HS-27A (cell line): ENCODE measurements at regions not wholly inside any gene's neighbourhood (a gene's known extent, or its start where the extent isn't known, plus 50 kb on each side); places are given as distances from the start of the nearest gene placed in this dataset.
A peak's percentile ranks its signal among the peaks of the same experiment; 100 is the strongest.
"Not testable (repeated sequence)": the region's sequence is repeated elsewhere in the genome, so short reads cannot be mapped to it uniquely, and the experiment has no call there.

Experiments
- DNase-seq: peaks from one replicate; pipeline ENCODE4 v3.0.0-alpha.2; 2012; ENCODE audit warnings: low read depth, missing footprints

- DNase-seq: peak; percentile 39
Observed at GRCh38 chr2:184339966-184340365, 258.4 kb upstream of the ZNF804A start.

- no peak for DNase-seq
Observed at GRCh38 chr2:184346338-184346862, 251.9 kb upstream of the ZNF804A start.

GRCh38 chr2:184351126-184351525 is 247.2 kb upstream of the ZNF804A start:
- no peak for DNase-seq

DNA sequence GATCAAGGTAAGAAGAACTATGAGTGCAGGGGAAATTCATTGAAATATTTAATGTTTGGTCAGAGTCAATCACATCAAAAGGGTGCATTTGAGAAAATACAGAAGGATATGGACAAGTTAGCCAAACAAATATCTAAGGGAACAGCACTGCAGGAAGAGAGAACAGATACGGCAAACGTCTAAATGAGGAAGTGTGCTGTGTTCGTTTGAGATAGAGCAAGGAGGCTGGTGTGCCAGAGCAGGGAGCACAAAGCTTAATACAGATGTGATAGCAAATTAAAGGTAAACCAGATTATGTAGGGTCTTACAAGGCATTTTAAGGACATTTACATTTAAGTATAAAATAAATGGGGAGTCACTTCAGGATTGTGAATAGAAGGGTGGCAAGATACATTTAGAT is 241.3 kb upstream of the ZNF804A start:
- DNase-seq: no peak

DNA sequence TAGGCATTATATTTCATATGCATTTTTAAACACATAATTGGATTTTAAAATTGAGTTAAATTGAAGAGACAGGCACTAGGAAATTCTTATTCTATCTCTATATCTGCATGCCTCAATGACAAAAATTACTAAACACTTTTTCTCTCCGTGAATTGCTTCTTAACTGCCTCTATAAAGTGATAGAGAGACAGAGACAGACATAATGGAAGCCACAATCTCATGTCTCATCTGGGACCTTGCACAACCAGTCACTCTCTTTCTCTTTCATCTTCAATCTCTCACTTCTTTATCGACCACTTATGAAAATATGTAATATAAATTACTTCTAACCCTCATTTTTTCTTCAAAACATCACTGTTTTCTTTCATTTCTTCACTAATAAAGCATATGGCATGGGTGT is 238.9 kb upstream of the ZNF804A start:
- no peak for DNase-seq

- no peak for DNase-seq
Observed at GRCh38 chr2:184363213-184363612, 235.1 kb upstream of the ZNF804A start.

DNA sequence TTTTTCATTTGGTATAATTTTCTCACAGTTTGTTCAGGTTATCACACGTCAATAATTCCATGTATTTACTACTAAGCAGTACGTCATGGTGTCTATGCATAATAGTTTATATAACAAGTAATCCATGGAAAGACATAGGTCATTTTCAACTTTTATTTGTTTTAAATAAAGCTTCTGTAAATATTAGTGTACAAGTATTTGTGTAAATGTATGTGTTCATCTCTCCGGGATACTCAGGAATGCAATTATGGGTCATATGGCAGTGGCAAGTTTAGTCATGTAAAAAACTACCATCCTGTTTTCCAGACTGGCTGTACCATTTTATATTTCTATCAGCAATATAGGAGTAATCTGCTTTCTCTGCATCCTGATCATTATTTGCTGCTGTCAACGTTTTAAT is 231.1 kb upstream of the ZNF804A start:
- no peak for DNase-seq

DNA sequence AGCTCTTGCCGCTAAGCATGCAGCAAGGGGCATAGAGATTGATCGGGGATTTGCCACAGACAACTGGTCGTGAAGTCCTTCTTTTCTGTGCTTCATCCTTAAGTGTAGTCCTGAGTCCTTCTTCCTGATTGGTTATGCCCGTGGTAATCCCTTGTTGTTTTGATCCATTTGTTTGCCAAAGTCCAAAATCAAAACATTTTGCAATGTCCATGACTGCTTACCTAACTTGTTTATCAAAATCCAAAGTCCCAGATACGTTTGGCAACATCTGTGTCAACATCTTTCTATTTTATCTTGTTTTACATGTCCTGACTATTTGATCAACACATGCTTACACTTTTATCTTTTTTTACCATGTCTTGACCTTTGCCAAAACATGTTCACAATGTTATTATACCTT is 229.0 kb upstream of the ZNF804A start:
- DNase-seq: no peak

DNA sequence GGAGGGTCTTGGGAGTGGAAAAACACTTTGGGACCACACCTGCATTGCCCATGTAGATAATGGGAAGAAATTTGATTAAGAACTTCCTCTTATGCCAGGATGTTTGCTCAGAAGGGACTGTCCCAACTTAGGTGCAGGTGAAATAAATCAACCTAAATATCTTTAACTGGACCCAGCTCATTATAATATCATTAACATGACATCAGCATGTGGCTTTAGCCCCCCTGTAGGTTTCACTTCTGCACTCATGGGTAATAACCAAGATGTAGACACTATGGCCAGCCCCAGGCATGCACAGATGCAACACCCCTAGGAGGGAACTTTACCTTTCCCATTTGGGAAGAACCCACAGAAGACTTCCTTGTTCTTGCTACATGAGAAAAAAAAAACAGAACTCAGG is 227.4 kb upstream of the ZNF804A start:
- no peak for DNase-seq

- DNase-seq: no peak
Observed at GRCh38 chr2:184371641-184372040, 226.7 kb upstream of the ZNF804A start.

- DNase-seq: no peak
Observed at GRCh38 chr2:184372484-184372883, 225.8 kb upstream of the ZNF804A start.

DNA sequence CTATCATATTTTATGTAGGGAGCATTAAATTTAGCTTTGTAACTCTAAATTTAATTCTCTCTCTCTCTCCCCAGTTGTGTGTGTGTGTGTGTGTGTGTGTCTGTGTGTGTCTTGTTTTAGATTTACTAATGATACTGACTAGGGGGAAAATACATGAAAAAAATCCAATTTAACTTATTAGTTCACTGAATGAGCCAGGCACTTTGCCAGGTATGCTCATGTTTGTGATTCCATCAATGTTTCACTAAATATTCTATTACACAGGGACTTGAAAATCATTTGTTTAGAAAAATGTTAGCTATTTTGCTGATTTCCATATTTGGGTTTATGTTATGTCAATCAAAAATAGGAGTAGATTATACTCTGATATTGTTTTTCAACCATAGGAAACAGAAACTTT is 203.7 kb upstream of the ZNF804A start:
- no peak for DNase-seq

DNA sequence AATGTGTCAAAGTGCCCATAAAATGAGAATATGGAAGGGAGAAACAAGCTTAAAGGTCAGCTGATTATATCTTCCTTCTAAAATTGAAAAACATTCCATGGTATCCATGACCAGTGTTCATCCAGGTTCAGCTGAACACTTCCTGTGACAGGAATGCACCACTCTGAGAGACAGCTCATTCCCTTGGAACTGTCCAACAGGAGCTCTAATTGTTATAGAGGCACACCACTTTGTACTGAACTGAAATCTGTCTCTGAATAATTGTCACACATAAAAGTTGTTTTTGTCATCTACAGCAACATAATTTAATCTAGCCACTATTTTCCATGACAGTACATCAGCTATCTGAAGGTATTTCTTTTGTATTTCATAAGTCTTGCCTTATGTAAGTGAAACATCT is 195.9 kb upstream of the ZNF804A start:
- no peak for DNase-seq

- not testable (repeated sequence) for DNase-seq
Observed at GRCh38 chr2:184407041-184407630, 191.2 kb upstream of the ZNF804A start.

- no peak for DNase-seq
Observed at GRCh38 chr2:184410160-184410559, 188.2 kb upstream of the ZNF804A start.

DNA sequence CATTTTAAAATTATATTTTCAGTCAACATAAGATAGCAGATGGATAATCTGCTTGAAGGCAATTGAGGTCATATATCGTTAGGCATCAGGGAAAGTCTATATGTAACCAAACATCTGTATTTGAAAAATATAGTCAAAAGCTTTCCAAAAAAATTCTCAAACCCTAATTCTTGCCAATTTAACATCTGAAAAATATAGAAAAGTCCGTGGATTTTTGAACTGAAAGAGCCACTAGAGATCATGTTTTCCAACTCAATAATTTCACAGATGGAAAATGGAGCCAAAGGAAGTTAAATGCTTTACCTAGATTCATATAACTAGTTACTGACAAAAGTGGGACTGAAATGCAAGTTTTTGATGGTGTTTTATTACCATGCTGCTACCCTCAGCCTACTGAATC is 185.1 kb upstream of the ZNF804A start:
- DNase-seq: no peak

DNA sequence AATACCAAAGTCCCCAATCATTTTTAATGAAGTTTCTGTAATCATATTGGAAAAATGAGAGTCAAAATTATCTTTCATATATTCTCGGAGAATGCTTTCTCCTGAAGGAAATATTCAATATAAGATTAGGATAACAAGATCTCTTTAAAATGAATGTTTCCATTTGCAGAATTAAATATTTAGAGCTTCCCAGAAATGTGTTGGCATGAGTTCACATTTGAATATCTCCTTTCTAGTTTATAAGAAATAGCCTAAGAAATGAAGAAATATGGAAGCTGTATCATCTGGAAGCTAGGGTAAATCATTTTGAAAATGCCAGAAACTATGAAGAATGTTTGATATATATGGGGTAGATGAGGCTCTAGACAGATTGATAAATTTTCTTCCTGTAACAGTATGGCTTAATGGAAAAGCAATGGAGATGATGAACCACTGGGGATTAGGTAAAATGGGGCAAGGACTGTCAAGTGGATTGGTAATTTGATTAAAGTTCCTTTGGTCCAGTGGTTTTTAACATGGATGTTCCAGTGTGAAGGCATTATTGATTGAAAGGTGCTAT is 184.6 kb upstream of the ZNF804A start:
- no peak for DNase-seq

- no peak for DNase-seq
Observed at GRCh38 chr2:184416146-184416913, 182.0 kb upstream of the ZNF804A start.

- DNase-seq: no peak
Observed at GRCh38 chr2:184419744-184420143, 178.6 kb upstream of the ZNF804A start.

GRCh38 chr2:184421456-184421855 is 176.9 kb upstream of the ZNF804A start:
- DNase-seq: not testable (repeated sequence)

GRCh38 chr2:184425083-184425482 is 173.2 kb upstream of the ZNF804A start:
- no peak for DNase-seq

- DNase-seq: no peak
Observed at GRCh38 chr2:184444217-184444616, 154.1 kb upstream of the ZNF804A start.

- DNase-seq: no peak
Observed at GRCh38 chr2:184444623-184445223, 153.6 kb upstream of the ZNF804A start.
